IPS DF 6.9 (cell line): ENCODE measurements at regions not wholly inside any gene's neighbourhood (a gene's known extent, or its start where the extent isn't known, plus 50 kb on each side); places are given as distances from the start of the nearest gene placed in this dataset.

ENCODE experiments used
- DNase-seq: peaks from one replicate; pipeline ENCODE4 v3.0.0-alpha.2; 2013; ENCODE audit warnings: low read depth, low spot score
- H3K27ac ChIP-seq: one replicate; pipeline ENCODE4 v1.5.1; 2013; ENCODE audit warnings: low read length, control low read depth
- H3K27me3 ChIP-seq: 2 replicates; pipeline ENCODE4 v1.6.1; 2013; ENCODE audit warnings: mild to moderate bottlenecking, low read length; ENCODE audit not compliant: control insufficient read depth, insufficient read depth
- H3K36me3 ChIP-seq: 2 replicates; pipeline ENCODE4 v1.6.1; 2013; ENCODE audit warnings: low read length; ENCODE audit not compliant: control insufficient read depth, insufficient read depth
- H3K4me1 ChIP-seq: 2 replicates; pipeline ENCODE4 v1.6.1; 2013; ENCODE audit warnings: low read length; ENCODE audit not compliant: control insufficient read depth, insufficient read depth
- H3K4me3 ChIP-seq: 2 replicates; pipeline ENCODE4 v1.5.1; 2013; ENCODE audit warnings: mild to moderate bottlenecking, low read length
- H3K9me3 ChIP-seq: 2 replicates; pipeline ENCODE4 v1.6.1; 2013; ENCODE audit warnings: low read length, inconsistent platforms; ENCODE audit not compliant: control insufficient read depth, insufficient read depth
- WGBS: extraction: QIAGEN DNeasy Blood & Tissue Kit; methylation state at CpG from one replicate; pipeline ENCODE4 v1.1.7; 2013; ENCODE audit warnings: mixed read lengths, missing lambda C conversion rate; ENCODE audit not compliant: insufficient read length, insufficient coverage; 5-methylcytosine and 5-hydroxymethylcytosine counted together

GRCh38 chr1:170857955-170858354 lies 77.4 kb upstream of the MROH9 start:
- no peak overlapping the region for H3K27ac ChIP-seq
- H3K9me3 ChIP-seq, result no peaks in the 10 kb centered on the region
- no peaks in the 10 kb centered on the region for H3K4me1 ChIP-seq
- no peaks in the 10 kb centered on the region for H3K36me3 ChIP-seq
- H3K27me3 ChIP-seq, result no peaks in the 10 kb centered on the region
- no peak for DNase-seq
- H3K4me3 ChIP-seq, result no peak overlapping the region

- WGBS, result no CpG with 5 or more reads among the region's 1 CpG
- H3K4me1 ChIP-seq, result no peaks in the 10 kb centered on the region
- H3K4me3 ChIP-seq, result no peak overlapping the region
- H3K27me3 ChIP-seq, result no peaks in the 10 kb centered on the region
- no peak overlapping the region for H3K27ac ChIP-seq
- no peak for DNase-seq
- H3K36me3 ChIP-seq, result no peaks in the 10 kb centered on the region
- H3K9me3 ChIP-seq, result no peaks in the 10 kb centered on the region
These were observed 71.7 kb upstream of the MROH9 start for GRCh38 chr1:170863621-170864020.

DNA sequence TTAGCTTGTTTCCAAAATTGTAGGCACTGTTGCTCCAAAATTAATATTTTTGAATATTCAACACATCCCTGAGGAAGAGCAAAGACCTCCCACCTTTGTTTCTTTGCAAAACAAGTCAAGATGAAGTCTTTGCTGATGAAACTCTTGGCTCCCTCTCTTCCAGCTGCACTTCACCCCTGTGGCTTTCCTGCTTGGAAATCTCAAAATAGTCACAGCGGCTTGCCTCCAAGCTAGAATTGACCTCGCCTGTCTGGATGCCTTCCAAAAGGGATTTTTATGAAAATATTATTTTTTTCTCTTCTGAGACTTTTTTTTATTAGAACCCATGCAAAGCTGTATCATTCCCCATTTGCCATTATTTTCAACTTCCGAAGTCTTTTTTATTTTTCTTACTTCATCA lies 71.1 kb upstream of the MROH9 start:
- no peaks in the 10 kb centered on the region for H3K4me1 ChIP-seq
- H3K27ac ChIP-seq, result no peak overlapping the region
- no peak for DNase-seq
- H3K4me3 ChIP-seq, result no peak overlapping the region
- WGBS, result no CpG with 5 or more reads among the region's 3 CpGs
- no peaks in the 10 kb centered on the region for H3K36me3 ChIP-seq
- H3K9me3 ChIP-seq, result no peaks in the 10 kb centered on the region
- H3K27me3 ChIP-seq, result no peaks in the 10 kb centered on the region

GRCh38 chr1:170864876-170865538 lies 70.3 kb upstream of the MROH9 start:
- no peak for DNase-seq
- no peaks in the 10 kb centered on the region for H3K27me3 ChIP-seq
- no peaks in the 10 kb centered on the region for H3K9me3 ChIP-seq
- H3K27ac ChIP-seq, result no peak overlapping the region
- H3K4me1 ChIP-seq, result no peaks in the 10 kb centered on the region
- no CpG with 5 or more reads among the region's 2 CpGs for WGBS
- no peaks in the 10 kb centered on the region for H3K36me3 ChIP-seq
- H3K4me3 ChIP-seq, result no peak overlapping the region

DNA sequence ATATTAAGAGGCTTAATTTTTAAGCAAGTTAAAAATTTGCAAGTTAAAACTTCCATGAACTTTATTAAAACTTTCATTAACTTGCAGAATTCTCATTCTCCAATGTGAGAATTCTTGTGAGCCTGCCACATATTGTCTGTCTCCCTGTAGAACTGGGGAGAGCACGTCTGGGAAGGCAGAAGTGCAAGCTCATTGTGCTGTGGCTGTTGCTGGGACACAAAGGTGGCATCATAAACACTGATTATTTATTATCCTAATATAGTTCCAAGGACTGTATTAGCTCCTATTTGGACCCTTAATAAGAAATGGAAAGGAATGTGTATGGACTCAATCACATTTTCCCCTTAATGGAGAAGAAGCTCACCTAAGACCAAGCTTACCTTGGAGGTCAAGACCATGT lies 68.7 kb upstream of the MROH9 start:
- H3K4me3 ChIP-seq, result no peak overlapping the region
- H3K27me3 ChIP-seq, result no peaks in the 10 kb centered on the region
- no peak overlapping the region for H3K27ac ChIP-seq
- WGBS, result no CpG with 5 or more reads among the region's 1 CpG
- H3K4me1 ChIP-seq, result no peaks in the 10 kb centered on the region
- DNase-seq, result no peak
- H3K36me3 ChIP-seq, result no peaks in the 10 kb centered on the region
- no peaks in the 10 kb centered on the region for H3K9me3 ChIP-seq

DNA sequence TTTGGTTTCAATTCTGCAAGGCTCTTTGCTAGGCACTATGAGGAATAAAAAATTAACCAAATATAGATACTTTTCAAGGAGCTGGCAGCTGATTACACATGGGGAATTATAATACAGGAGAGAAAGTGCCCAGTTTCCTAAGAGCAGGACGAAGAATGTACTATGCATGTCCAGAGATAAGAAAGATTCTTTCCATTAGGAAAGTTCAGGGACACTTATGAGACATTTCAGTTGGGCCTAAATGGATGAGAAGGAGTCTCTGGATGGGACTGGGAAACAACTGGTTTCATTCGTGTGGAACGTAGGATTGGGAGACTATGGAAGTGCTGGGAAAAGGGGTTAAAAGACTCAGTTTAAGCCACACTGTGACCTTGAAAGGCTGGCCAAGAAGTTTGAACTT lies 63.5 kb upstream of the MROH9 start:
- DNase-seq, result no peak
- no peak overlapping the region for H3K4me3 ChIP-seq
- no peaks in the 10 kb centered on the region for H3K9me3 ChIP-seq
- no peak overlapping the region for H3K27ac ChIP-seq
- no peaks in the 10 kb centered on the region for H3K27me3 ChIP-seq
- no peaks in the 10 kb centered on the region for H3K4me1 ChIP-seq
- H3K36me3 ChIP-seq, result no peaks in the 10 kb centered on the region
- no CpG with 5 or more reads among the region's 3 CpGs for WGBS

GRCh38 chr1:170872663-170873062 lies 62.7 kb upstream of the MROH9 start:
- WGBS, result 100% methylated on average over 1 of the region's 2 CpGs
- H3K36me3 ChIP-seq, result no peaks in the 10 kb centered on the region
- H3K4me3 ChIP-seq, result no peak overlapping the region
- H3K4me1 ChIP-seq, result no peaks in the 10 kb centered on the region
- DNase-seq, result no peak
- no peak overlapping the region for H3K27ac ChIP-seq
- H3K27me3 ChIP-seq, result no peaks in the 10 kb centered on the region
- no peaks in the 10 kb centered on the region for H3K9me3 ChIP-seq

GRCh38 chr1:170874671-170875070 lies 60.7 kb upstream of the MROH9 start:
- no peaks in the 10 kb centered on the region for H3K9me3 ChIP-seq
- DNase-seq, result no peak
- no peak overlapping the region for H3K4me3 ChIP-seq
- no peak overlapping the region for H3K27ac ChIP-seq
- no peaks in the 10 kb centered on the region for H3K27me3 ChIP-seq
- H3K36me3 ChIP-seq, result no peaks in the 10 kb centered on the region
- no CpG with 5 or more reads among the region's 1 CpG for WGBS
- no peaks in the 10 kb centered on the region for H3K4me1 ChIP-seq

GRCh38 chr1:170881268-170882265 lies 53.8 kb upstream of the MROH9 start:
- Histone ChIP-seq H3K4me3 (no peak overlapping the region), H3K27me3 (no peaks in the 10 kb centered on the region), H3K36me3 (no peaks in the 10 kb centered on the region), H3K9me3 (no peaks in the 10 kb centered on the region), H3K27ac (no peak overlapping the region), H3K4me1 (no peaks in the 10 kb centered on the region)
- no CpG with 5 or more reads among the region's 5 CpGs for WGBS
- no peak for DNase-seq
